HEK293T (cell line): ENCODE measurements at regions not wholly inside any gene's neighbourhood (a gene's known extent, or its start where the extent isn't known, plus 50 kb on each side); places are given as distances from the start of the nearest gene placed in this dataset.

ENCODE experiments used
- FOXK2 ChIP-seq: fragments of 450-650 bp; IDR thresholded peaks from 2 replicates; pipeline ENCODE4 v1.6.1; 2016; ENCODE audit warnings: mild to moderate bottlenecking
- FOXM1 ChIP-seq: fragments of 450-650 bp; IDR thresholded peaks from 2 replicates; pipeline ENCODE4 v1.6.1; 2017; ENCODE audit warnings: mild to moderate bottlenecking, borderline replicate concordance
- SP1 ChIP-seq: fragments of 450-650 bp; IDR thresholded peaks from 2 replicates; pipeline ENCODE4 v1.6.1; 2017
- SUZ12 ChIP-seq: fragments of 450-650 bp; IDR thresholded peaks from 2 replicates; pipeline ENCODE4 v1.6.1; 2016; ENCODE audit warnings: mild to moderate bottlenecking
- ZNF384 ChIP-seq: fragments of 450-650 bp; IDR thresholded peaks from 2 replicates; pipeline ENCODE4 v1.6.1; 2016

DNA sequence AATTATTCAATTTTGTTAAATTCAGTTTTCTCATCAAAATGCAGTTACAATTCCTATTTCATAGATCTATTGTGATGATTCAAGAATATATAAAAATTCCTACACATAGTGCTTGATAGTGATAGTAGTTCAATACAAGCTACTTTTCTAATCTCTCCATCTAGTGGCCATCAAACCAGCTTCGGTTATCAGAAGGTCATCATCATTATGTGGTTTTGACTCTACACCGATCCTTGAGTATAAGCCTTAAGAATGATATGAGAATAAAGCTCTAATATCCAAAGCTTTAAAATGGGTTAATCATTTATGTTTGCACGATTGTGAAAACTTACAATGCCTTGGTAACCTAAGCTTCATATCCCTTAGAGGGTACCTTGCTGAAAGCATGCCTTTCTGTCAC is 167.5 kb upstream of the PREP start:
- TF ChIP-seq SP1 (no peak), FOXK2 (no peak), ZNF384 (no peak), SUZ12 (no peak), FOXM1 (no peak)
